GM12878 (cell line): ENCODE measurements at regions not wholly inside any gene's neighbourhood (a gene's known extent, or its start where the extent isn't known, plus 50 kb on each side); places are given as distances from the start of the nearest gene placed in this dataset.

Source experiments
- ATAC-seq: fragments of 200-7000 bp; cut with Tn5 transposase; 3 replicates; pipeline ENCODE4 v1.9.1; 2020; ENCODE audit warnings: mild to moderate bottlenecking, moderate library complexity
- BruUV-seq: library from RNA; stranded (reverse); fragments of 400-500 nt; replicated peaks from 2 replicates; lab custom pipeline; 2021; lab: Mats Ljungman, UMichigan
- CTCF ChIA-PET: fragments of 300-600 bp; sonication (Branson Sonifier 250); formaldehyde crosslinking; extraction: SDS; loops from one replicate; lab custom pipeline; 2021; ENCODE audit warnings: inconsistent platforms; lab: Yijun Ruan, JAX
- POLR2A ChIA-PET: fragments of 350-600 bp; formaldehyde crosslinking; extraction: SDS; loops from one replicate; lab custom pipeline; 2021; ENCODE audit warnings: inconsistent platforms; lab: Charles Lee
- RAD21 ChIA-PET: fragments of 300-600 bp; sonication (Branson Sonifier 250); formaldehyde crosslinking; loops from one replicate; lab custom pipeline; 2023; ENCODE audit warnings: antibody characterized with exemption; ENCODE audit not compliant: unreplicated experiment; lab: Charles Lee
- SMC1A ChIA-PET: fragments of 300-600 bp; sonication (Branson Sonifier 250); formaldehyde crosslinking; loops from one replicate; lab custom pipeline; 2023; ENCODE audit not compliant: unreplicated experiment, uncharacterized antibody; lab: Charles Lee
- DNase-seq: peaks from one replicate; pipeline ENCODE4 v3.0.0-alpha.2; 2011; ENCODE audit warnings: low read depth, low spot score
- FAIRE-seq: peaks from 3 replicates; lab custom pipeline; 2011; peaks lifted over from hg19 to GRCh38; lab: Jason Lieb, UNC
- H2AFZ ChIP-seq: 2 replicates; pipeline ENCODE4 v1.6.0; 2011; ENCODE audit warnings: low read depth, low read length, control low read depth; ENCODE audit not compliant: control insufficient read depth
- H3K27ac ChIP-seq: 2 replicates; pipeline ENCODE4 v1.5.1; 2011; ENCODE audit warnings: control low read depth; ENCODE audit not compliant: control insufficient read depth, insufficient read depth
- H3K27me3 ChIP-seq, 2 experiments: replicated peaks in 1 of 2; 2 replicates each; pipeline versions ENCODE4 v1.6.0 to v1.6.1; 2011; ENCODE audit warnings: low read length in 1 of 2; ENCODE audit not compliant: control insufficient read depth in 2 of 2, insufficient read depth in 2 of 2
- H3K36me3 ChIP-seq, 2 experiments: 2 replicates each; pipeline ENCODE4 v1.5.1; 2011; ENCODE audit warnings: low read length in 1 of 2; ENCODE audit not compliant: control insufficient read depth in 2 of 2, insufficient read depth in 2 of 2
- H3K4me1 ChIP-seq: 2 replicates; pipeline ENCODE4 v1.6.1; 2011; ENCODE audit warnings: mild to moderate bottlenecking, low read length, moderate library complexity, mixed read lengths; ENCODE audit not compliant: control insufficient read depth, insufficient read depth
- H3K4me2 ChIP-seq: 2 replicates; pipeline ENCODE4 v1.6.0; 2011; ENCODE audit warnings: control low read depth; ENCODE audit not compliant: control insufficient read depth, insufficient read depth
- H3K4me3 ChIP-seq: fragments of 200-600 bp; sonication (generic); 2 replicates; pipeline ENCODE4 v1.5.1; 2016
- H3K79me2 ChIP-seq: 2 replicates; pipeline ENCODE4 v1.6.0; 2011; ENCODE audit warnings: low read length; ENCODE audit not compliant: control insufficient read depth, insufficient read depth
- H3K9ac ChIP-seq: 2 replicates; pipeline ENCODE4 v1.8.0; 2011; ENCODE audit warnings: low read length, control low read depth, mixed read lengths; ENCODE audit not compliant: control insufficient read depth, insufficient read depth
- H3K9me3 ChIP-seq: replicated peaks from 3 replicates; pipeline ENCODE4 v1.5.1; 2011; ENCODE audit warnings: mild to moderate bottlenecking, low read length; ENCODE audit not compliant: control insufficient read depth, insufficient read depth
- H4K20me1 ChIP-seq: 2 replicates; pipeline ENCODE4 v1.6.0; 2011; ENCODE audit not compliant: control insufficient read depth, insufficient read depth
- E4F1 ChIP-seq: fragments of 450-650 bp; IDR thresholded peaks from 2 replicates; pipeline ENCODE4 v1.6.1; 2018; ENCODE audit warnings: borderline replicate concordance, mild to moderate bottlenecking; ENCODE audit not compliant: partially characterized antibody
- JUNB ChIP-seq: IDR thresholded peaks from 2 replicates; pipeline ENCODE4 v1.6.1; 2016; ENCODE audit warnings: antibody characterized with exemption, mild to moderate bottlenecking
- NFIC ChIP-seq: IDR thresholded peaks from 2 replicates; pipeline ENCODE4 v1.6.1; 2012; ENCODE audit warnings: low read depth, mild to moderate bottlenecking, inconsistent platforms, low read length, moderate library complexity
- SREBF1 ChIP-seq: IDR thresholded peaks from 2 replicates; pipeline ENCODE4 v1.6.1; 2012; ENCODE audit warnings: mild to moderate bottlenecking, low read length
- WGBS: methylation state at CpG from one replicate; pipeline ENCODE4 v1.1.6; 2016; ENCODE audit warnings: low lambda C conversion rate; ENCODE audit not compliant: insufficient replicate concordance, insufficient coverage; ENCODE audit errors: missing lambda C conversion rate; 5-methylcytosine and 5-hydroxymethylcytosine counted together
- in situ Hi-C: fragments of 300-500 bp; cut with MboI; formaldehyde crosslinking; loops from 9 replicates; pipeline ENCODE4 v1.14.3; 2018; ENCODE audit warnings: mixed read lengths
- intact Hi-C: fragments of 100-400 bp; cut with micrococcal nuclease; formaldehyde crosslinking; loops from one replicate; pipeline ENCODE4 v1.14.2; 2022; ENCODE audit not compliant: unreplicated experiment

- TF ChIP-seq E4F1: no peak
- TF ChIP-seq, all 136 proteins: peak for 0
Measured at GRCh38 chr12:91857813-91858542, 287.7 kb downstream of the BTG1 start (continued).

DNA sequence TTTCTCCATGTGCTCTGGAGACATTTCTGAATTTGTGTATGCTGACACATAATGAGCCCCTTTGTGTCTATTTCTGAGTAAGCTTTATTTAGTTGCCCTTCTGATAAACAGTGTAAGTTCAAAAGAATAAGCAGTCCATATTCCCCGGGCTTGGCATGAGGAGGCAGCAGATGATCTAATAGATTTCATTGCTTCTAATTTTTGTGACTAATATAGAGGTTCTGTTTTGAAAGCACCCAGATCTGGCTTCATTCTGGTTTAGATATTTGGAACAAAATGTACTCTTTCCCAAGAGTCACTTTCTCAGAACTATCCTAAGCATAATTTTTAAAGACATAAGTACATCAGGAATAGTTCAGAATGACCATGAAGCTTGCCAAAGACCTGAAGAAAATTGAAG lies 290.9 kb downstream of the BTG1 start:
- ChIA-PET SMC1A (interaction anchor here (1.1 kb wide), 1 partner anchor 23 kb away, joined by 4 read pairs; no protein-coding TSS in a partner anchor), CTCF (no interaction called here), POLR2A (no interaction called here), RAD21 (no interaction called here)
- in situ Hi-C loops (no loop called here), intact Hi-C loops (no loop called here)
- no peak overlapping the region for H3K4me2 ChIP-seq
- H3K4me3 ChIP-seq: no peak overlapping the region
- no peak overlapping the region for H2AFZ ChIP-seq
- ATAC-seq (peak; percentile 57), DNase-seq (no peak), FAIRE-seq (no peak)
- no peaks in the 10 kb centered on the region for H3K79me2 ChIP-seq
- no peak overlapping the region for H3K27ac ChIP-seq
- no peaks in the 10 kb centered on the region for H3K4me1 ChIP-seq
- H3K36me3 ChIP-seq: no peaks in the 10 kb centered on the region
- 0% methylated on average over 1 of the region's 1 CpG for WGBS
- no peaks in the 10 kb centered on the region for H4K20me1 ChIP-seq
- H3K9ac ChIP-seq: no peak overlapping the region
- no peaks in the 10 kb centered on the region for H3K27me3 ChIP-seq
- no peaks in the 10 kb centered on the region for H3K9me3 ChIP-seq
- no TSS peak for BruUV-seq
- TF ChIP-seq JUNB (peak; percentile 76), SREBF1 (no peak), NFIC (no peak)
